ENCODE measurements at regions not wholly inside any gene's neighbourhood (a gene's known extent, or its start where the extent isn't known, plus 50 kb on each side); places are given as distances from the start of the nearest gene placed in this dataset.

- no peak for TF ChIP-seq EZH2 (IDR thresholded peaks at IDR 0.05; ENCODE audit: low read depth, unreplicated experiment)
- peak; percentile 32 to 34; a peak in 2 of 4 replicates for TF ChIP-seq CTCF (conservative IDR thresholded peaks at IDR 0.05; ENCODE audit: low read depth in 2 of 2)
- TF ChIP-seq EZH2phosphoT487 (IDR thresholded peaks at IDR 0.05; ENCODE audit: unreplicated experiment) = no peak
- TF ChIP-seq POLR2AphosphoS5 (IDR thresholded peaks at IDR 0.05; ENCODE audit: low read depth) = no peak
- no peak for TF ChIP-seq NANOG (IDR thresholded peaks at IDR 0.05; ENCODE audit: borderline replicate concordance)
- no peak for TF ChIP-seq REST (IDR thresholded peaks at IDR 0.05; ENCODE audit: unreplicated experiment)
- TF ChIP-seq JUNB (IDR thresholded peaks at IDR 0.05; ENCODE audit: unreplicated experiment) = no peak
- TF ChIP-seq ZNF114 (CRISPR knock-in tag; IDR thresholded peaks at IDR 0.05) = no peak
- no peak for TF ChIP-seq ZNF331 (CRISPR knock-in tag; IDR thresholded peaks at IDR 0.05; ENCODE audit: low read depth)
- TF ChIP-seq CREB1 (CRISPR knock-in tag; IDR thresholded peaks at IDR 0.05; ENCODE audit: low read depth) = no peak
- no peak for TF ChIP-seq STAT1 (IDR thresholded peaks at IDR 0.05; ENCODE audit: unreplicated experiment)
- no peak for TF ChIP-seq ZNF462 (CRISPR knock-in tag; IDR thresholded peaks at IDR 0.05)
These were observed 1279.7 kb upstream of the ADGRL3 start for GRCh38 chr4:59920416-59920815.
